Glomerular visceral epithelial cell (primary cell): ENCODE measurements at regions not wholly inside any gene's neighbourhood (a gene's known extent, or its start where the extent isn't known, plus 50 kb on each side); places are given as distances from the start of the nearest gene placed in this dataset.
"Not testable (repeated sequence)": the region's sequence is repeated elsewhere in the genome, so short reads cannot be mapped to it uniquely, and the experiment has no call there.

Experiments
- DNase-seq: peaks from one replicate; pipeline ENCODE4 v3.0.0-alpha.2; 2016; ENCODE audit errors: extremely low spot score

DNA sequence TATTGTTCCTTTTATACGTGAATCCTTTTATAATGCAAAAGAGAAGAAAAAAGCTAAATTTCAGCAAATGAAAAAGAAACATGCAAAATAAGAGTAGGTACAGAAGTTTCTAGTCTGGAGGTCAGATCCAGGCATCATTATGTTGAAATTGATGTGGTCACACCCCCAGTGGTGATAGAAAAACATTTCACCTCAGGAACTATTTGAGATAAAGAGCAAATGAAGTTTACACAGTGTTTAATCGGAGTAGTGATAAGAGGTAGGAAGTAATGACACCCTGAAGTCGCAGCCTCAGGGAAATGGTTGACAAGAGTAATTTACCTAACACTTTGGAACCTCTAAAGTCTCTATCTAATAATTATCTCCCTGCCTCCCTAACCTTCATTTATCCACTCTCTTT, 536.0 kb upstream of the STEAP1 start:
- no peak for DNase-seq

DNA sequence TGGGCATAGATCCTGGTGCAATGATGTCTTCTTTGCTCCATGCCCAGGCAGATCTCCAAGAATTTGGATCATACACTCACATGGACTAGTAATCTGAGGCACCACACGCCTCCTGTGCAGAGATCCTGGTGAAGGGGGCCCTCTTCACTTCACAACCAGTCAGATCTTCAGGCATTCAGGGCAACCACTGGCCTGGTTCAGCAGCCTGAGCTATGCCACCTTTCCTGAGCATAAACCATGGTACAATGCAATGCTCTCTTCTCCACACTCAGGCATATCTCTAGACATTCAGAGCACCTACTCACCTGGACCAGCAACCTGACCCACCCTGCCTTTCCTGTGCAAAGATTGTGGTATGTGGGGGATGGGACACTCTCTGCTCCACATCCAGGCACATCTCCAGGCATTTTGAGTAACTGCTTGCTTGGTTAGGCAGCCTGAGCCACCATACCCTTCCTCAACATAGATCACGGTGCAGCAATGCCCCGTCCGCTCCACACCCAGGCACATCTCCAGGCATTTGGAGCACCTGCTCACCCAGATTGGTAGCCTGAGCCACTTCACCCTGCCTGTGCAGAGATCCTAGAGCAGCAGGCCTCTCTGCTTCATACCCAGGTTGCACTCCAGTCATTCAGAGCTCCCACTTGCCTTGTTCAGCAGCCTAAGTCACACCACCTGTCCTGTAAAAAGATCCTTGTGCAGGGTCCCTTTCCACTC, 532.2 kb upstream of the STEAP1 start:
- no peak for DNase-seq

DNA sequence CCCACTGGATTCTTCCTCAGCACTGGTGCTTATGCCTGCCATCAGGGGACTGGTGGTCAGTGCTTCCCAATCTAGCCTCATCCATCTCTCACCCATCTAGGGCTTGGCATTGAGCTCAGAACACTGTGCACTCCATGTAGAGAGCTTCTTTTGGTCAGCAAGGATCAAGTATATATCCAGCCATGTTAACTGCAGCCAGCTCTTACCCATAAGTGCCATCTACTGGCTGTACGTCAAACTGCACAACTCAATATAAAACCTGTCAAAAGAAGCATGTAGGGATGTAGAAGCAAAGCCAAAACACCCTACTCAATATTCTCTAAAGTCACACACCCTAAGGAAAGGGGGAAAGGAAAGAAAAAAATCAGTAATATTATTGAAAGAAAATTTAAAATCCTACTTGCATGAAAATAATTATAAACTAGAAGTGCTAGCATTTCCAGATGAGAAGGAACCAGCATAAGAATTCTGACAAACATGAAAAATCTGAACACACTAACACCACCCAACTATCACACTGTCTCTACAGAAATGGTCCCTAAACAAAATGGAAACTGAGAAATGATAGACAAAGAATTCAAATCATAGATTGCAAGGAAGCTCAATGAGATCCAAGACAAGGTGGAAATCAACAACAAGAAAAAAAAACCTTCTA, 531.1 kb upstream of the STEAP1 start:
- DNase-seq: peak; percentile 1

DNA sequence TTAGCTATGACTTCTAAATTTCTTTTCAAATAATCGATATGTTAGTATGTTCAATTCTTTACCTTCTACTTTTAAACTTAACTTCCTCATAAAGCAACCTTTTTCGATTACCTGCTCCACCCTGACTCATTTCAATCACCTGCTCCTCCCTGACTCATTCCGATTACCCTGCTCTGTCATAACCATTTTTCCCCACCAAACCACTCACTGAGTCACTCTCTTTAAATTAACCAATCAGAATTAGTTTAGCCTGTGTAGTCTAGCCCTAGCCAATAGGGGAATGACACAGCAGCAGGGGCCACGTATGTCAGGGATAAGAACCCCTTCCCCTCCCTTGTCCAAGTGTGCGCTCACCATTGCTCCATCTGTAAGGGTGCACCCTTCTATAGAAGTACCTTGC, 530.1 kb upstream of the STEAP1 start:
- DNase-seq: not testable (repeated sequence)

DNA sequence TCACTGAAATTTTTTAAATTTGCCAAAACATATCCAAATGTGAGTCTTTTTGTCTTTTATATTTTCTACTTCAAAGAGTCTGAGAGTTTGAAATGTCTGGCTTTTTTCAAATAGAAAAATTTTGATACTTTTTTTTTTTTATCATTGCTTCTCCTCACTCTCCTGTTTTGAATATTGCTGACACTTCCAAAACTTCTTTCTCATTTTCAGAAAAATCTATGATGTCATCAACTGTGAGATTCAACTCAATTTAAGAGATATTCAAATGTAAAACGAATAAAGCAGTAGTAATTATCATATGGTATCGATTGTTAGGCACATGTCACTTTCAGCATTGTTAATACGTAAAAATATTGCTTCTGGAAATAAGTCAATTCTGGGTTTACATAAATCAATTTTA, 505.8 kb upstream of the STEAP1 start:
- DNase-seq: no peak

DNA sequence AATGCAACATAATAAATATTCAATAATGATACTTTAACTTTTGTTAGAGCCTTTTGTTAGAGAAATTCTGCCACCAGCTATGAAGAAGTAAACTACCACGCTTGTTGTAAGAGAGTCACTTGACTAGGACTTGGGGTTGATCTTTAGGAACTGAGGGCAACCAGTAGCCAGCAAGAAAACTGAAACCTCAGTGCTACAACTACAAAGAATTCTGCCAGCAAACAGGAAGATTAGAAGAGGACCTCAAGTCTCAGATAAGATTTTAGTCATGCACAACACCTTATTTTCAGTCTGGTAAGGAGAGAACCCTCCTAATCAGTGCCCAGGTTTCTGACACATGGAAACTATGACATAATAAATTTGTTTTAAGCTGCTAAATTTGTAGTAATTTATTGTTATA, 498.3 kb upstream of the STEAP1 start:
- DNase-seq: no peak

DNA sequence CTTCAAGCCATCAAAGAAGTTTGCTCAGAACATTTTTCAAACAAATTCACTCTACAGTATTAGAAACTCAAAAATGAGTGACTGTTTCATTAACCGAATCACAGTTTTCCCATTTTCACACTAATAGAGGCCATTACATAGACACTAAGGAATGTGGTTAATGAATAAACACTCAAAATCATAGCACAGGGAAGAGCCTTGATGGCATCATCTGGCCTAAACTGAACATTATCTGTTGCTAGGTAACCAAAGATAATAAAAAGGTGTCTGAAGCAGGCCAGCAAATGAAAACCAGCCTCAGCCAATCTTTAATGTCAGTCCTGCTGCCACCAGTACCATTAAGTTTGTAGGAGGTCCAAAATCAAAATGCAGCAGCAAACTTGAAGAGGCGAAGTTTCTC, 492.4 kb upstream of the STEAP1 start:
- no peak for DNase-seq

DNA sequence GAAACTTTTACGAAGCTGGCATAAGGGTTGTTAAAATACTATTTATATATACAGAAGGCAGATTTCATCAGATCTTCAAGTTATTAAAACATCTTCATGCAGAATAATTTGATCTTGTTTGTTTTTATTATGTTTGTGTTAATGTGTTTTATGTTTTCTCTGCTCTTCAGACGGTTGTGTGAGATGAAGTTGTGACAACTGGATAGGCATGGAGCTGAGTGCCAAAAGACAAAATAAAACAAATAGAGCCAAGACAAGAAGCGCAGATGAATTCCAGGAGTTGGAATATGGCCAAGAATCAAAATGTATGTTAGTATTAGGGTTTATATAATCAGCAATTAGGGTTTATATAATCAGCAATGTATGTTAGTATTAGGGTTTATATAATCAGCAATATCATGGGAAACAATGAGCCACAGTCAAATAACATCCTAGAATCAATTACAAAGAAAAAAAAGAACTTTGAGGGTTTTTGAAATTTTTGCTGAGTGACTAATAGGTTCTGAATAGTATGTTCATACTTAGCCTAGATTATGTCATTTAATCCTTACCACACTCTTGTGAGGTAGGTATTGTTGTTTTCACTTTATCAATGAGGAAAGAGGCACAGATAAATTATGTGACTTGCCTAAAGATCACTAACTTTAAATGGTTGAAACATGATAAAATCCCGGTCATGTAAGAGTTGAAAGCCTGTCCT, 488.0 kb upstream of the STEAP1 start:
- no peak for DNase-seq

DNA sequence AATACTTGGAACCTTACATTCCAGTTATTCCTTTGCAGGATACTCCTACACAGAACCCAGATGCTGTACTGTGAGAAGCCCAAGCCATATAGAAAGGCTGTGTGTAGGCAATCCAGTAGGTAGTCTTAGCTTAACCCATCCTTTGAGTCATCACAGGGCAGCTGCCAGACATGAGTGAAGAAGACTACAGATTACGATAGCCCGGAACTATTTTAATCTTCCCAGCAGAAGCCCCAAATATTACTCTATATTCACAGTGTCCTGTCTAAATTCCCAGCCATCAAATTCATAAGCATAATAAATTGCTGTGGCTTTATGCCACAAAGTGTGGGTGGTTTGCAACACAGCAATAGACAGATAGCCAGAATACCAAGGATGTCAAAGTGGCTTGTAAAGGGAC, 474.1 kb upstream of the STEAP1 start:
- no peak for DNase-seq

DNA sequence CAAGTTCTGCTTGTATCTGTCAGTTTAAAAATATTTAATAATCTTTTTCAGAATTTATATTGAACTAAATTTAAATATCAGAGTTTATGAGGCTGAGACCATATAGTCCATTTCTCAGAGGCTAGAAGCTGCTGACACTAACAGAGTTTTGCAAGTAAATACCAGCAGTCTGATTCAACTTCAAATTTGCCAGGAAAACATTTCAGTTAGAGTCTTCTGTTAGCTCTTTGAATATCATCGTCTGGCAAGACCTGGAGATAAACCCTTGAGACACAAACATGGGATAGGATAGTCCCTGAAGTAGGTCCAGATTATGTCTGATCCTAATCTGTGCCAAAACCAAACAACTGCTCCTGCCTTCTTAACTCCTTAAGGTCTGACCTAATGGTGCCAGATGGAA, 472.8 kb upstream of the STEAP1 start:
- DNase-seq: no peak

DNA sequence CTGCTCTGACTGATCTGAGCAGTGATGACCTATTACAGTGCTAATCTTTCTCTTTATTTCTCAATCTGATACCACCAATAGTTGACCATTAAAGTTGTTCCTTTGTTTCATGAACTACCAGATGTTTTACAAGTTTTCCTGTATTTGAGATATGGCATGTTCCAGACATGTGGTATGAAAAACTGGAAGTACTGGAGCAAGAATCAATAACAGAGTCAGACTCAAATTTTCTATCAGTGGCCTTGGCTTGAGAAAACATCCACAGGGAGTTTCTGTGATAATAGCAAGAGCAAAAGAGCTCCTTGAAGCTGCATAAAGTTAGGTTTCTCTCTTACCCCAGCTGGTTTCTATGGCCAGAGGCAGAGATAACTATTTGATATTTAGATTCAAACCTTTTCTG, 469.0 kb upstream of the STEAP1 start:
- no peak for DNase-seq

DNA sequence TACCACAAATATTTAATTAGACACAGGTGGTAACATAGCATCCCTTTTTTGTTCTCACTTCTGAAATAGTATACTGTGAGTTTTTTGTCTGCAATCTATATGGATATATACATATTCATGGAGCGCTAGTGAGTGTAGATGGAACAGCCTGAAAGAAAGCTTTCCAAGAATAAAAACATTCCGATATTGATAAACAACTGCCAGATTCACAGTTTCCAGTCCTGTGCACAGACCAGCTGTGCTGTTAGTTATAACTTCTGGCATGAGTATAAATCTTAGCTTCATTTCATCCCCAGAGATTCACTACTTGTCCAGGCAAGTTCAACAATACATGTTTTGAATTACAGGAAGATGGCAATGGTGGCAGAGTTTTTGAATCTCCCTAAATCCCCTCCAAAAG, 467.1 kb upstream of the STEAP1 start:
- DNase-seq: no peak

DNA sequence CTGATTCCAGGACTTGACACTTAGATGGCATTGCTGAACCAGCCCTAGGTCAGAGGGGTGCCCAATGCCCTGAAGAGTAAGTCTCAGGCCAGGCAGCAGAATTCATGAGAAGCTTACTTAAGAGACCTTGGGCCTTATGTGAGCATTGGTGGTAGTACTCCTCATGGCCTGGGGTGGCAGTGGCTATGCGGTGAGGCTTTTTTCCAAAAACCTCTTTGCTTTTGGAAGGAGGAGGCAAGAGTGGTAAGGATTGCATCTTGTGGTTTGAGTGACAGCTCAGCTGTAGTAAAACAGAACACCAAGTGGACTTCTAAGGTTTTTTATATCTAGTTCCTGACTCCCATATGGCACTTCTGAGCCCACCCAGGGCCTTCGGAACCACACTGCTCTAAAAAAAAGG, 459.0 kb upstream of the STEAP1 start:
- no peak for DNase-seq

DNA sequence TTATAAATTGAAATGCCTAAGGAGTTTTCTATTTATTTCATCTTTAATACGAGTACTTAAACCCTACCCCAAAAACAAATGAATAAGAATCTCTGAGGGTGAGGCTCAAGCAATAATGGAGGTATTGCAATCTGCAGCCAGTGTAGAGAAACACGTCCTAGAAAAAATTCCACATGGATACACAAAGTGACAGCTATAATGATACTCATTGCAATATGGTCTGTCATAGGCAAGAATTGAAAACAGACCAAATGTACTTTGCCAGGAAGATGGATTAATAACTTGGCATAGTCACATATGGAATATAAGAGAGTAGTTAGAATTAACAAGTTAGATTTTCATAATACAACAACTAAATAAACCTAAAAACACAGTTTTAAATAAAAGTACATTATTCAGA, 440.1 kb upstream of the STEAP1 start:
- no peak for DNase-seq

DNA sequence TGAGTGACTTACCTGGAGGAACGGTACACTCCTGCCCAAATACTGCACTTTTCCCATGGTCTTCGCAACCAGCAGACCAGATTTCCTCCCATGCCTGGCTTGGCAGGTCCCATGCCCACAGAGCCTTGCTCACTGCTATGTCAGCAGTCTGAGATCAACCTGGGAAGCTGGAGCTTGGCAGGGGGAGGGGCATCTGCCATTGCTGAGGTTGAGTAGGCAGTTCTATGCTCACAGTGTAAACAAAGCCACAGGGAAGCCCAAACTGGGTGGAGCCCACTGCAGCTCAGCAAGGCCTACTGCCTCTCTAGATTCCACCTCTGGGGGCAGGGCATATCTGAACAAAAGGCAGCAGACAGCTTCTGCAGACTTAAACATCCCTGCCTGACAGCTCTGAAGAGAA, 435.3 kb upstream of the STEAP1 start:
- not testable (repeated sequence) for DNase-seq

DNA sequence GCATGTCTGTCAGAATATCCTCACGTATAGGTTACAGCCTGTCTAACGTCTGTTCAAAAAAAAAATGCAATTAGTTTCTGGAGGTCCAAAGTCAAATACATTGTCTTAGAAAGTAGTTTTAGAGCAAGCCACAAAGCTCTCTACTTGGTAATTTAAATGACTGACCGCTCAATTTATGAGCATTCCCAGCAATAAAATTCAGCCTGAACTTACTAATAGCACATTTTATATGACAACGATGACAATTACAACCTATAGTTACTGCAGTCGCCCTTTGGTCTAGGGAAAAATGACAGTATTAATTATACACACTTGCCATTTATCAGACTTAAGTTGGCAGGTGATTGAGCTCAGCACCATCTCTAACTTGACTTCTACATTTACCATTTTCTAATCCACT, 425.8 kb upstream of the STEAP1 start:
- no peak for DNase-seq

DNA sequence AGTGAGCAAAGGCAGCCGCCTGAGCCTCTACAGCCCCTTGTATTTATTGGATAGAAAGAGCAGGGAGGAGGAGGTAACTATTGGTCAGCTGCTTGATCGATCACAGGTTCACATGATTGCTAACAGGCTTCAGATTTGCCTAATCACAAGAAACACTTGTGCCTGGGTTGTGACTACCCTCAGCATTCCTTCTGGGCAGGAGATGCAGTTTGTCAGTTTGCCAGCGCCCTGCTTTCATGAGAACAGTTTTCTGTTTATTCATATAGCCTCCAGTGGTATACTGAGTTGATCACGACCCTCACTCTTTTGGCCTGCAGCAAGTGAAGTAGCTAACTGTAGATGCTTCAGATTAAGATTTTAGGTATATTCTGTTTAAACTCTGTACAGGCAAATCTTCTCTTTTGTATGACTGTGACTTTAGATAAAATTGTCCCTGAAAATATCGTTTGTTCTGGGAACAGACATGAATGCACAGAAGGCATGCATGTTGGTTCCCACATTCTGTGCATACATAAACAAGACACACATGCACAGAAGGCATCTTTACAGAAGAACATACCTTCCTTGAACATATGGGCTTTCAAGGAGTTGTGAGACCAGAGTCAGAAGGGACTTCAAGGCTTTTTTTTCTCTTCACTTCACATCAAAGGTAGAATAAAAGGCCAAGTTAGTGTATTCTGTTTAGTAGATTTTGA, 422.4 kb upstream of the STEAP1 start:
- no peak for DNase-seq

DNA sequence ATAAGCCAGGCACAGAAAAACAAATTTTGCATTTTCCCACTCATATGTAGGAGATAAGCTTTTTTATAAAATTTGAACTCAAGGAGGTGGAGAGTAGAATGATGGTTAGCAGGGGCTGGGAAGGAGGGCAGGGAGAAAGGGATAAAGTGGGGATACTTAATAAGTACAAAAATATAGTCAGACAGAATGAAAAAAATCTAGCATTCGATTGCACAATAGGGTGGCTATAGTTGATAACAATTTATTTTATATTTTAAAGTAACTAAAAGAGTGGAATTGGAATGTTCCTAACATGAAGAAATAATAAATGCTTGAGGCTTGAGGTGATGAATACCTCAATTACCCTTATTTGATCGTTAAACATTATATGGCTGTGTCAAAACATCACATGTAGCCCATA, 415.7 kb upstream of the STEAP1 start:
- no peak for DNase-seq

DNA sequence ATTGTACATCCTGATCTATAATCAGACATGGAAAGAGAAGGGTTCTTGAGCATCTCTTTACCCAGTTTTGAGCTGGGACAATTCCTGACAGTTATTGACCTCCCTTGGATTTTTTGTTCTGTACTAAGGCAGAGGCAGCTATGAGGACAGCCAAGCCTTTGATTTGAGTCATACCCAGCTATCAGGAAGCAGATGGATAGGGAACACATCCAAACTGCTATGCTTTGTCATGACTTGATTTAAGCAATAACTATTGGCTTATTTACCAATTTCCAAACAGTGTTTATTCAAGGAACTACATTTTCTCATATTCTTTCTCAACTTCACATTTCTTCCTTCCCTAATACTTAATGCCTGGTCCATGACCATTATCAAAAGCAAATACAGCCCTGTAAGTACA, 396.4 kb upstream of the STEAP1 start:
- DNase-seq: no peak

DNA sequence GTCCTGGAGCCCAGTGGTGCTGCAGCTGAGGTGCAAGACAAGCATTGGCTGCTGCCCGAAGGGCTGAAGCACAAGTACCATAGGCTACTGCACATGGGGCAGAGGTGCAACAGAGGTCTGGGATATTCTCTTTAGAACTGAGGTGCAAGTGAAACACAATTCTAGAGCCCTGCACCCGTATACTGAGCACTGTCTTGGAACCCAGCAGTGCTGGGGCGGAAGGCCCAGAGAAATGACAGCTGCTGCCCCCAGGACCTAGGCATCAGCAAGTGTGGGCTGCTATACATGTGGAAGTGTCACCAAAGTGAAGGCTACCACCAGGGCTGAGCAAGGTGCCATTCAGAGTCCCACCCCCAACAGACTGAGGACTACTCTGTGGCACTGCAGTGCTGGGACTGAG, 393.6 kb upstream of the STEAP1 start:
- DNase-seq: no peak

DNA sequence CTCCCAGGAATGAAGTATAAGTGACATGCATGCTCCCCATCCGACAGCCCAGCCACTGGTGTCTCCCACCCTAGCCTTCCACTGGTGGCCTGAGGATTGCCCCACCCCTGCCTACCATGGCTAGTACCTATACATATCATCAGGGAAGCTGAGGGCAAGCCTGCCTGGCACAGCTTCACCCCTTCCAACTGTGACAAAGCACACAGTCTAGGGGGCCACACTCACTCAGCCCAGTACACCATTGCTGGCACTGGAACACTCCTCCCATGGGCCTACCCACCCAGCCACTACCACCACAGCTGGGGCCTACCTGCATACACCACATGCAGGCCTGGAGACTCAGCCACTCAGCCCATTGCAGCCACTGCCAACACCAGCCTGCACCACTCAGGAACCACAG, 393.1 kb upstream of the STEAP1 start:
- no peak for DNase-seq

DNA sequence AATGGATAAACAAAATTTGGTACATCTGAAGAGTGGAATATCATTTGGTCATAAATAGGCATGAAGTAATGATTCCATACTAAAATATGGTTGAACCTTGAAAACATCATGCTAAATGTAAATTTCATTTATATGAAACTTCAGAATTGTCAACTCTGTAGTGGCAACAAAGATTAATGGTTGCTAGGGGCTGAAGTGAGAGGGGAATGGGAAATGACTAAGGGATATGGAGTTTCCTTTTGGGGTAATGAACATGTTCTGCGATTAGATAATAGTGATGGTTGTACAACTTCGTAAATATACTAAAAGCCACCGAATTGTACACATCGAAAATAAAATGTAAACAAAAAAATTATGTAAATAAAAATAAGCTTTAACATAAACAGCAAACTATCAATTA, 384.1 kb upstream of the STEAP1 start:
- no peak for DNase-seq
